ENCODE measurements at regions not wholly inside any gene's neighbourhood (a gene's known extent, or its start where the extent isn't known, plus 50 kb on each side); places are given as distances from the start of the nearest gene placed in this dataset.

- H3K27ac Mint-ChIP-seq = peak overlapping the region; percentile 76 to 88 (median 77)
- H3K4me3 Mint-ChIP-seq = no peak overlapping the region
- H3K4me1 Mint-ChIP-seq = peaks cover 23% of the 10 kb centered on the region
- no peak for TF ChIP-seq CTCF (IDR thresholded peaks at IDR 0.05; ENCODE audit: unreplicated experiment in 3 of 3)
- H3K9me3 Mint-ChIP-seq = no peaks in the 10 kb centered on the region
- peaks cover 34% of the 10 kb centered on the region for H3K27me3 Mint-ChIP-seq (ENCODE audit: low read depth)
- no peaks in the 10 kb centered on the region for H3K36me3 Mint-ChIP-seq (ENCODE audit: low read depth)
These were observed 217.4 kb downstream of the HAPSTR1 start for GRCh38 chr16:9308850-9309249.

DNA sequence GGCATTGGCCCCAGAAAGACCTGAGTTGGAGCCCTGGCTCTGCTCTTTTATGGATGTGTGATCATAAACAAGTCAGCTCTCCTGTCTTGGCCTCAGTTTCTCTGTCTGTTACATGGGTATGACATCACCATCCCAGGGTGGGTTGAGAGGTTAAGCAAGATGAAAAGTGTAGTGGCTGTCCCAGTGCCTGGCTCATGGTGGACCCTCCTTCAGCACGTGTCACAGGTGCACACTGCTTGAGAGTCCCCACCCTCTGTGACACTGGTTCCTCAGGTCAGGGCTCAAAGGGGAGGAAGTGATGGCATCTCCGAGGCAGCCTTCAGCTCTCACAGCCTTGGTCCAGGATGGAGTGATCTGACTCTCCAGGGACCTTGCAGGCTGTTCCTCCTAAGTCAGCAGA is 218.4 kb downstream of the HAPSTR1 start:
- Mint-ChIP-seq H3K27ac (peak overlapping the region in 2 of 3 experiments; percentile 76 to 88), H3K36me3 (ENCODE audit: low read depth) (no peaks in the 10 kb centered on the region), H3K4me1 (peaks cover 23% of the 10 kb centered on the region), H3K27me3 (ENCODE audit: low read depth) (peaks cover 33% of the 10 kb centered on the region), H3K4me3 (no peak overlapping the region), H3K9me3 (no peaks in the 10 kb centered on the region)
- no peak for TF ChIP-seq CTCF (IDR thresholded peaks at IDR 0.05; ENCODE audit: unreplicated experiment in 3 of 3)

- no peak overlapping the region for H3K4me3 Mint-ChIP-seq
- H3K9me3 Mint-ChIP-seq = peaks cover 2% of the 10 kb centered on the region
- no peak for TF ChIP-seq CTCF (IDR thresholded peaks at IDR 0.05; ENCODE audit: unreplicated experiment in 3 of 3)
- H3K36me3 Mint-ChIP-seq (ENCODE audit: low read depth) = no peaks in the 10 kb centered on the region
- peaks cover 24% of the 10 kb centered on the region for H3K27me3 Mint-ChIP-seq (ENCODE audit: low read depth)
- H3K4me1 Mint-ChIP-seq = peaks cover 23% of the 10 kb centered on the region
- peak overlapping the region; percentile 25 to 81 (median 44) for H3K27ac Mint-ChIP-seq
These were observed 220.0 kb downstream of the HAPSTR1 start for GRCh38 chr16:9311303-9311954.

- no peak for TF ChIP-seq CTCF (IDR thresholded peaks at IDR 0.05; ENCODE audit: unreplicated experiment in 3 of 3)
- Mint-ChIP-seq H3K4me1 (peaks cover 2% of the 10 kb centered on the region), H3K27me3 (ENCODE audit: low read depth) (peaks cover 5% of the 10 kb centered on the region), H3K4me3 (no peak overlapping the region), H3K27ac (peak overlapping the region in 2 of 3 experiments; percentile 76 to 81), H3K9me3 (peaks cover 6% of the 10 kb centered on the region), H3K36me3 (ENCODE audit: low read depth) (no peaks in the 10 kb centered on the region)
These were observed 224.6 kb downstream of the HAPSTR1 start for GRCh38 chr16:9316008-9316407.

- peak overlapping the region; percentile 58 to 81 (median 76) for H3K27ac Mint-ChIP-seq
- peaks cover 6% of the 10 kb centered on the region for H3K9me3 Mint-ChIP-seq
- no peaks in the 10 kb centered on the region for H3K36me3 Mint-ChIP-seq (ENCODE audit: low read depth)
- no peaks in the 10 kb centered on the region for H3K4me1 Mint-ChIP-seq
- no peak overlapping the region for H3K4me3 Mint-ChIP-seq
- peaks cover 5% of the 10 kb centered on the region for H3K27me3 Mint-ChIP-seq (ENCODE audit: low read depth)
- no peak for TF ChIP-seq CTCF (IDR thresholded peaks at IDR 0.05; ENCODE audit: unreplicated experiment in 3 of 3)
These were observed 225.2 kb downstream of the HAPSTR1 start for GRCh38 chr16:9316615-9317014.

GRCh38 chr16:9318764-9319163 is 227.3 kb downstream of the HAPSTR1 start:
- H3K27me3 Mint-ChIP-seq (ENCODE audit: low read depth) = no peaks in the 10 kb centered on the region
- H3K36me3 Mint-ChIP-seq (ENCODE audit: low read depth) = no peaks in the 10 kb centered on the region
- no peak overlapping the region for H3K4me3 Mint-ChIP-seq
- no peak overlapping the region for H3K27ac Mint-ChIP-seq
- peaks cover 5% of the 10 kb centered on the region for H3K4me1 Mint-ChIP-seq
- peaks cover 6% of the 10 kb centered on the region for H3K9me3 Mint-ChIP-seq
- no peak for TF ChIP-seq CTCF (IDR thresholded peaks at IDR 0.05; ENCODE audit: unreplicated experiment in 3 of 3)
